ES-I3 (cell line): ENCODE measurements at regions not wholly inside any gene's neighbourhood (a gene's known extent, or its start where the extent isn't known, plus 50 kb on each side); places are given as distances from the start of the nearest gene placed in this dataset.

Experiments used
- H3K36me3 ChIP-seq: 2 replicates; pipeline ENCODE4 v1.6.1; 2013; ENCODE audit warnings: mild to moderate bottlenecking, low read length, control low read depth, moderate library complexity; ENCODE audit not compliant: insufficient read depth
- H3K4me1 ChIP-seq: 2 replicates; pipeline ENCODE4 v1.6.1; 2013; ENCODE audit warnings: mild to moderate bottlenecking, control low read depth, low read length; ENCODE audit not compliant: insufficient read depth
- H3K9ac ChIP-seq: 2 replicates; pipeline ENCODE4 v1.6.1; 2013; ENCODE audit warnings: low read depth, mild to moderate bottlenecking, low read length, moderate library complexity
- H3K9me3 ChIP-seq: 2 replicates; pipeline ENCODE4 v1.6.1; 2013; ENCODE audit warnings: mild to moderate bottlenecking, low read length, moderate library complexity; ENCODE audit not compliant: control insufficient read depth, insufficient read depth

- no peaks in the 10 kb centered on the region for H3K9me3 ChIP-seq
- H3K4me1 ChIP-seq: no peaks in the 10 kb centered on the region
- H3K9ac ChIP-seq: no peak overlapping the region
- H3K36me3 ChIP-seq: no peaks in the 10 kb centered on the region
These were observed 549.5 kb upstream of the CPEB2 start for GRCh38 chr4:14452764-14453163.

GRCh38 chr4:14458463-14458862 lies 543.8 kb upstream of the CPEB2 start:
- Histone ChIP-seq H3K4me1 (no peaks in the 10 kb centered on the region), H3K9me3 (no peaks in the 10 kb centered on the region), H3K36me3 (no peaks in the 10 kb centered on the region), H3K9ac (no peak overlapping the region)

- H3K9me3 ChIP-seq: no peaks in the 10 kb centered on the region
- H3K36me3 ChIP-seq: no peaks in the 10 kb centered on the region
These were observed 537.2 kb upstream of the CPEB2 start for GRCh38 chr4:14465057-14465456.

DNA sequence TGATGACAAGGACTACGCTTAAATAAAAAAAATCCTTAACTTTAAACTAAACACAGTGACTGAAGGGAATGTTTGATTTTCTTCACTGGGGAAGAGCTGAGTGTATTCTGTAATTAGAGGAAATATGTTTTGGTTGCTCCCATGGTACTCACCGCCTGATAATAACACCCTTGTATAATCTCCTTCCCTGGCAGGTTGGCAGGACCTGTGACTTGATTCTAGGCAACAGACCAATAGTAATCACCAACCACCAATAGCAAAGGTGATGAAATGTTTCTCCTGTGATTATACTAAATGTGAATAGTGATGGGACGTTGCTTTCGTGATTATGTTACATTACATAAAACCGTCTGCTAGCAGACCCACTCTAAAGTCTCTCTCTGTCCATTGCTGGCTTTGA lies 536.8 kb upstream of the CPEB2 start:
- no peak overlapping the region for H3K9ac ChIP-seq
- no peaks in the 10 kb centered on the region for H3K36me3 ChIP-seq
- H3K9me3 ChIP-seq: no peaks in the 10 kb centered on the region
- no peaks in the 10 kb centered on the region for H3K4me1 ChIP-seq

More at GRCh38 chr4:14465057-14465456, 537.2 kb upstream of the CPEB2 start:
- Histone ChIP-seq H3K4me1 (no peaks in the 10 kb centered on the region), H3K9ac (no peak overlapping the region)

DNA sequence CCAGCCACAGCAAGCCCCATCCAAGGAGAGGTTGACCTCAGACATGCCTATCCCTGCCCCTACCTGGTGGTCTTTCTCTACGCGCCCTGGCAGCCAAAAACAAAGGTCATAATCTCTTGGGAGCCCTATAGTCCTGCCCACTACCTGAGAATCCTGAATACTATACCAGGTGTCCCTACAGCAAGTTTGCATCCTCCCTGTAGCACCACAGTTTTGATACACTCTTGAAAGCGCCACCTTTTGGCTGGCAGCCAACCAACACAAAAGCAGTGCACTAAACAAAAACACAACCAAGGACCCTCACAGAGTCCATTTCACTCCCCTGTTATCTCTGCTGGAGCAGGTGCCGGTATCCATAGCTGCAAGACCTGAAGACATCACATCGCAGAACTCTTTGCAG lies 523.8 kb upstream of the CPEB2 start:
- Histone ChIP-seq H3K36me3 (no peaks in the 10 kb centered on the region), H3K9ac (no peak overlapping the region), H3K9me3 (no peaks in the 10 kb centered on the region), H3K4me1 (no peaks in the 10 kb centered on the region)

- Histone ChIP-seq H3K9me3 (no peaks in the 10 kb centered on the region), H3K36me3 (no peaks in the 10 kb centered on the region), H3K9ac (no peak overlapping the region), H3K4me1 (no peaks in the 10 kb centered on the region)
These were observed 505.9 kb upstream of the CPEB2 start for GRCh38 chr4:14496408-14496807.

DNA sequence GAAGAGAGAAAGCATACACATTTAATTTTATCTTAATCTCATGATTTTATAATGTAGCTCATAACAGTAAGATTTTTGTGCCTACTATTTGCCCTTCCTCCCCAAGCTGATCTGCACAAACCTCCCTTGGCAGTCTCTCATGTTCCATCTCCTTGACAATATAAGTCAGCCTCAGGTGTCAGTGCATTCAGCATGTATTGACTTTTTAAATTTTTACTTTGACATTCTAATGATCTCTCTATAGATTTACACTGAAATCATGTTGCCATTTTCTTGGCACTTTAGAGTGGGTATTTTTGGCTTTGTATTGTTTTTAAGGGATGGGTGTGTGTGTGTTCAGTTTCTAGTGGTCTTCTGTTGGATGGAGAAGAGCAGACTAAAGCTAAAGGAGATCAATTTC lies 505.3 kb upstream of the CPEB2 start:
- Histone ChIP-seq H3K9ac (no peak overlapping the region), H3K4me1 (no peaks in the 10 kb centered on the region), H3K9me3 (no peaks in the 10 kb centered on the region), H3K36me3 (no peaks in the 10 kb centered on the region)

GRCh38 chr4:14504162-14504561 lies 498.1 kb upstream of the CPEB2 start:
- Histone ChIP-seq H3K4me1 (no peaks in the 10 kb centered on the region), H3K9me3 (no peaks in the 10 kb centered on the region), H3K36me3 (no peaks in the 10 kb centered on the region), H3K9ac (no peak overlapping the region)

DNA sequence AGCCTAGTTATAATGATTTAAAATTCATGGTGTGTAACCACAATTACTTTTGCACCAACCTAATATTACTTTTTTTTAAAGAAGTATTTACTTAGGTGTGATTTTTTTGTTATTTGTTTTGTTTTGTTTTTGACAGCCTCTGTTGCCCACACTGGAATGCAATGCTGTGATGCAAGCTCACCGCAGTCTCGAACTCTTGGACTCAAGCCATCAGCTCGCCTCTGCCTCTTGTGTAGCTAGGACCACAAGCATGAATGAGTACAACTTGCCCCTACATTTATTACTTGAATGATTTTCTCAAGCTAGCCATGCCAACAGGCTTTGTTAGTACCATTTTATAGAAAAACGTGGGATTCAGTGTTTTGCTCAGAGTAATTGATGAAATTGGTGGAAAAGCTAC lies 488.8 kb upstream of the CPEB2 start:
- no peaks in the 10 kb centered on the region for H3K9me3 ChIP-seq
- H3K9ac ChIP-seq: no peak overlapping the region
- H3K36me3 ChIP-seq: no peaks in the 10 kb centered on the region
- no peaks in the 10 kb centered on the region for H3K4me1 ChIP-seq

GRCh38 chr4:14515556-14515955 lies 486.7 kb upstream of the CPEB2 start:
- H3K9ac ChIP-seq: no peak overlapping the region
- no peaks in the 10 kb centered on the region for H3K36me3 ChIP-seq
- peaks cover 6% of the 10 kb centered on the region for H3K4me1 ChIP-seq
- no peaks in the 10 kb centered on the region for H3K9me3 ChIP-seq

DNA sequence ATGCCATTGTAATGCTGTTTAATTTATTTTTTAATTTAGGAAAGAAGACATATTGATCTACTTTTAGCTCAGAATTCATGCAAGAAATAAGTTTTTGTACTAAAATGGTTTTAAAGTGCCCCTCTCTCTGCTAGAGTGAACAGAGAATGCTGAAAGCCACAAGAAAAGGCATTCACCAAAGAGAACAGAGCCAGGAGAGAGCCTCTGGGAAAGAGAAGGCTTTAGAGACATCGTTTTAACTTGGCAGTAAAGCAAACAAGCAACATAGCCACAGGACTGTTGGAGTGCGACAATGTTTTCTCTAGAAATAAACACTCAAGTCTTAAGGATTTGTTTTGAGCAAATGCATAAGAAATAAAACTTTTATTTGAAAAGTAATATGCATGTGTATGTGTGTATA lies 484.1 kb upstream of the CPEB2 start:
- H3K9me3 ChIP-seq: no peaks in the 10 kb centered on the region

DNA sequence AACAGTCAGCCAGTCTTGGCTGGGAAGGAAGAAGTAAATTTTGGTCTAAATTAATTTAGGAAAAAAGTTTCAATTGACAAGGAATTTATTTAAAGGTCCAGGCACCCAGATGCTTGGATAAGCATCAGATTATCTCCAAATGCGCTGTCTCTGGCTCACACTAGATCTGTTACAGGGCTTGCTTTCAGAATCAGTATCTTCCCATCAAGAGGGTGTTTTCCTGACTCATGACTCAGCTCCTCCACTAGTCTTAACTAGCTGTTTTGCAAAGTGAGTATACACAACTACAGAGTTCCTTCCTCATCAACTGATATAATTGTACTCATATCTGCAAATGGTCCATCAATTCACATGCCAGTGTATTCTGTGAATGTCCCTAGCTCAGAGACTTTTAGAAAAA lies 482.1 kb upstream of the CPEB2 start:
- Histone ChIP-seq H3K36me3 (no peaks in the 10 kb centered on the region), H3K4me1 (peaks cover 6% of the 10 kb centered on the region), H3K9me3 (no peaks in the 10 kb centered on the region), H3K9ac (no peak overlapping the region)

More for the DNA sequence above, 484.1 kb upstream of the CPEB2 start:
- H3K4me1 ChIP-seq: peaks cover 6% of the 10 kb centered on the region
- no peak overlapping the region for H3K9ac ChIP-seq
- H3K36me3 ChIP-seq: no peaks in the 10 kb centered on the region

- Histone ChIP-seq H3K9me3 (no peaks in the 10 kb centered on the region), H3K4me1 (peaks cover 8% of the 10 kb centered on the region), H3K9ac (no peak overlapping the region), H3K36me3 (no peaks in the 10 kb centered on the region)
These were observed 478.0 kb upstream of the CPEB2 start for GRCh38 chr4:14524276-14524675.

DNA sequence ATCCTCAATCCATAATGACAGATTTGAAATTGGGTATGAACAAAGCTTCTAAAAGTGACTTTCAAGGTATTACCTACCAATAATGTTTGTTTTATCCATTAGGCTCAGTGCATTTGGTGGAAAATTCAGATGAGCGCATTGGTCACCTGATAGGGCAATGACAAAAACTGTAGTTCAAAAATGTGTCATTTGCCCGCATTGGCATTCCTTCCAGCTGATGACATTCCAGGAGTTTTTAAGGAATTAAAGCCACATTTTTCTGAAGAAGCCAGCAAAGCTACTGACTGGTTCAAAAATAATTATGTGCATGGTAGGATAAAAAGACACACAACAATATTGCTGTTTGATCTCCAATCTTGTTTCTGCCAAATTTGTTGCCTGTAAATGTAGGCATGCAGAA lies 473.4 kb upstream of the CPEB2 start:
- H3K9me3 ChIP-seq: no peaks in the 10 kb centered on the region
- peaks cover 9% of the 10 kb centered on the region; the same call in 1 of the 2 replicates for H3K4me1 ChIP-seq
- no peak overlapping the region for H3K9ac ChIP-seq

GRCh38 chr4:14529653-14530052 lies 472.6 kb upstream of the CPEB2 start:
- Histone ChIP-seq H3K36me3 (no peaks in the 10 kb centered on the region), H3K9me3 (no peaks in the 10 kb centered on the region), H3K9ac (no peak overlapping the region), H3K4me1 (peaks cover 9% of the 10 kb centered on the region; the same call in 1 of the 2 replicates)

More for the DNA sequence above, 473.4 kb upstream of the CPEB2 start:
- no peaks in the 10 kb centered on the region for H3K36me3 ChIP-seq

GRCh38 chr4:14532436-14532835 lies 469.8 kb upstream of the CPEB2 start:
- H3K9ac ChIP-seq: no peak overlapping the region
- peaks cover 9% of the 10 kb centered on the region; the same call in 1 of the 2 replicates for H3K4me1 ChIP-seq
- no peaks in the 10 kb centered on the region for H3K9me3 ChIP-seq
- no peaks in the 10 kb centered on the region for H3K36me3 ChIP-seq
